ENCODE measurements at regions not wholly inside any gene's neighbourhood (a gene's known extent, or its start where the extent isn't known, plus 50 kb on each side); places are given as distances from the start of the nearest gene placed in this dataset.

GRCh38 chr9:28967226-28967625, 1393.9 kb upstream of the C9orf72 start:
- TF ChIP-seq ZNF791 (tag by site-specific recombination; IDR thresholded peaks at IDR 0.05) (no peak), ZNF133 (tag by site-specific recombination; IDR thresholded peaks at IDR 0.05) (no peak), PRDM2 (tag by site-specific recombination; IDR thresholded peaks at IDR 0.05; ENCODE audit: borderline replicate concordance) (no peak), SETDB1 (IDR thresholded peaks at IDR 0.05; ENCODE audit: insufficient read length, low read length) (no peak), ZNF157 (tag by site-specific recombination; IDR thresholded peaks at IDR 0.05) (no peak), HOXC10 (CRISPR knock-in tag; IDR thresholded peaks at IDR 0.05) (no peak), ZNF785 (tag by site-specific recombination; IDR thresholded peaks at IDR 0.05) (no peak), ZSCAN4 (tag by site-specific recombination; IDR thresholded peaks at IDR 0.05) (no peak), ZFHX2 (tag by site-specific recombination; conservative IDR thresholded peaks at IDR 0.05) (no peak), HOXD13 (CRISPR knock-in tag; IDR thresholded peaks at IDR 0.05; ENCODE audit: borderline replicate concordance) (no peak), TCF7L2 (IDR thresholded peaks at IDR 0.05; ENCODE audit: borderline replicate concordance, low read depth, low read length) (no peak), SCRT1 (tag by site-specific recombination; IDR thresholded peaks at IDR 0.05; ENCODE audit: borderline replicate concordance) (no peak), ZNF510 (tag by site-specific recombination; IDR thresholded peaks at IDR 0.05; ENCODE audit: insufficient replicate concordance) (no peak), ZBTB48 (tag by site-specific recombination; IDR thresholded peaks at IDR 0.05) (no peak), ZSCAN30 (tag by site-specific recombination; IDR thresholded peaks at IDR 0.05) (no peak), ZNF112 (tag by site-specific recombination; IDR thresholded peaks at IDR 0.05) (no peak), ZNF426 (tag by site-specific recombination; IDR thresholded peaks at IDR 0.05) (no peak), ZNF658 (tag by site-specific recombination; IDR thresholded peaks at IDR 0.05) (no peak)
- TF ChIP-seq, protein P1, sequence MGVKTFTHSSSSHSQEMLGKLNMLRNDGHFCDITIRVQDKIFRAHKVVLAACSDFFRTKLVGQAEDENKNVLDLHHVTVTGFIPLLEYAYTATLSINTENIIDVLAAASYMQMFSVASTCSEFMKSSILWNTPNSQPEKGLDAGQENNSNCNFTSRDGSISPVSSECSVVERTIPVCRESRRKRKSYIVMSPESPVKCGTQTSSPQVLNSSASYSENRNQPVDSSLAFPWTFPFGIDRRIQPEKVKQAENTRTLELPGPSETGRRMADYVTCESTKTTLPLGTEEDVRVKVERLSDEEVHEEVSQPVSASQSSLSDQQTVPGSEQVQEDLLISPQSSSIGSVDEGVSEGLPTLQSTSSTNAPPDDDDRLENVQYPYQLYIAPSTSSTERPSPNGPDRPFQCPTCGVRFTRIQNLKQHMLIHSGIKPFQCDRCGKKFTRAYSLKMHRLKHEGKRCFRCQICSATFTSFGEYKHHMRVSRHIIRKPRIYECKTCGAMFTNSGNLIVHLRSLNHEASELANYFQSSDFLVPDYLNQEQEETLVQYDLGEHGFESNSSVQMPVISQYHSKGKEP (tag by site-specific recombination; IDR thresholded peaks at IDR 0.05) = no peak
- TF ChIP-seq, protein P2, sequence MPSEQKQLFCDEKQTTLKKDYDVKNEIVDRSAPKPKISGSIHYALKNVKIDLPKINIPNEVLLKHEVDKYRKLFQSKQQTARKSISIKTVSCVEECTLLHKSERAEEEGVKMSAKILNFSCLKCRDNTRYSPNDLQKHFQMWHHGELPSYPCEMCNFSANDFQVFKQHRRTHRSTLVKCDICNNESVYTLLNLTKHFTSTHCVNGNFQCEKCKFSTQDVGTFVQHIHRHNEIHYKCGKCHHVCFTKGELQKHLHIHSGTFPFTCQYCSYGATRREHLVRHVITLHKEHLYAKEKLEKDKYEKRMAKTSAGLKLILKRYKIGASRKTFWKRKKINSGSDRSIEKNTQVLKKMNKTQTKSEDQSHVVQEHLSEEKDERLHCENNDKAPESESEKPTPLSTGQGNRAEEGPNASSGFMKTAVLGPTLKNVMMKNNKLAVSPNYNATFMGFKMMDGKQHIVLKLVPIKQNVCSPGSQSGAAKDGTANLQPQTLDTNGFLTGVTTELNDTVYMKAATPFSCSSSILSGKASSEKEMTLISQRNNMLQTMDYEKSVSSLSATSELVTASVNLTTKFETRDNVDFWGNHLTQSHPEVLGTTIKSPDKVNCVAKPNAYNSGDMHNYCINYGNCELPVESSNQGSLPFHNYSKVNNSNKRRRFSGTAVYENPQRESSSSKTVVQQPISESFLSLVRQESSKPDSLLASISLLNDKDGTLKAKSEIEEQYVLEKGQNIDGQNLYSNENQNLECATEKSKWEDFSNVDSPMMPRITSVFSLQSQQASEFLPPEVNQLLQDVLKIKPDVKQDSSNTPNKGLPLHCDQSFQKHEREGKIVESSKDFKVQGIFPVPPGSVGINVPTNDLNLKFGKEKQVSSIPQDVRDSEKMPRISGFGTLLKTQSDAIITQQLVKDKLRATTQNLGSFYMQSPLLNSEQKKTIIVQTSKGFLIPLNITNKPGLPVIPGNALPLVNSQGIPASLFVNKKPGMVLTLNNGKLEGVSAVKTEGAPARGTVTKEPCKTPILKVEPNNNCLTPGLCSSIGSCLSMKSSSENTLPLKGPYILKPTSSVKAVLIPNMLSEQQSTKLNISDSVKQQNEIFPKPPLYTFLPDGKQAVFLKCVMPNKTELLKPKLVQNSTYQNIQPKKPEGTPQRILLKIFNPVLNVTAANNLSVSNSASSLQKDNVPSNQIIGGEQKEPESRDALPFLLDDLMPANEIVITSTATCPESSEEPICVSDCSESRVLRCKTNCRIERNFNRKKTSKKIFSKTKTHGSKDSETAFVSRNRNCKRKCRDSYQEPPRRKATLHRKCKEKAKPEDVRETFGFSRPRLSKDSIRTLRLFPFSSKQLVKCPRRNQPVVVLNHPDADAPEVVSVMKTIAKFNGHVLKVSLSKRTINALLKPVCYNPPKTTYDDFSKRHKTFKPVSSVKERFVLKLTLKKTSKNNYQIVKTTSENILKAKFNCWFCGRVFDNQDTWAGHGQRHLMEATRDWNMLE (tag by site-specific recombination; conservative IDR thresholded peaks at IDR 0.05; ENCODE audit: low read depth) = no peak
- no peaks in the 10 kb centered on the region for H3K9me3 ChIP-seq (ENCODE audit: control insufficient read depth, insufficient read depth, low read depth, low read length)
- ChIA-PET CTCF (no interaction called here), POLR2A (no interaction called here)
- no peaks in the 10 kb centered on the region for H3K4me1 ChIP-seq (ENCODE audit: control insufficient read depth, insufficient read depth, low read length)
- H3K4me3 ChIP-seq (ENCODE audit: low read depth, low read length) = no peak overlapping the region
- H3K36me3 ChIP-seq (ENCODE audit: control insufficient read depth in 2 of 2, insufficient read depth in 1 of 2, low read length in 2 of 2) = no peaks in the 10 kb centered on the region
- H3K27ac ChIP-seq (ENCODE audit: extremely low read depth, low read depth, low read length) = no peak overlapping the region

Data from HEK293 (cell line).